HFF-Myc (cell line): ENCODE measurements at regions not wholly inside any gene's neighbourhood (a gene's known extent, or its start where the extent isn't known, plus 50 kb on each side); places are given as distances from the start of the nearest gene placed in this dataset.

Source experiments
- DNase-seq: peaks from one replicate; pipeline ENCODE4 v3.0.0-alpha.2; 2011; ENCODE audit warnings: low read depth; ENCODE audit errors: extremely low read depth
- H3K4me3 ChIP-seq: replicated peaks from 2 replicates; pipeline ENCODE4 v1.5.1; 2011; ENCODE audit warnings: low read depth, mild to moderate bottlenecking, control low read depth, low read length
- CTCF ChIP-seq: IDR thresholded peaks from 2 replicates; pipeline ENCODE4 v1.5.1; 2012; ENCODE audit warnings: mild to moderate bottlenecking, low read depth, low read length, control low read depth; ENCODE audit errors: missing control alignments

GRCh38 chr5:77145666-77146065, 58.6 kb upstream of the ZBED3 start:
- H3K4me3 ChIP-seq = no peak overlapping the region
- no peak for TF ChIP-seq CTCF
- DNase-seq = peak; percentile 33

GRCh38 chr5:77144837-77145139, 57.7 kb upstream of the ZBED3 start:
- DNase-seq = no peak
- no peak for TF ChIP-seq CTCF
- H3K4me3 ChIP-seq = no peak overlapping the region

- TF ChIP-seq CTCF = peak; percentile 89
- peak; percentile 43 for DNase-seq
Measured at GRCh38 chr5:77143998-77144836, 57.1 kb upstream of the ZBED3 start.

DNA sequence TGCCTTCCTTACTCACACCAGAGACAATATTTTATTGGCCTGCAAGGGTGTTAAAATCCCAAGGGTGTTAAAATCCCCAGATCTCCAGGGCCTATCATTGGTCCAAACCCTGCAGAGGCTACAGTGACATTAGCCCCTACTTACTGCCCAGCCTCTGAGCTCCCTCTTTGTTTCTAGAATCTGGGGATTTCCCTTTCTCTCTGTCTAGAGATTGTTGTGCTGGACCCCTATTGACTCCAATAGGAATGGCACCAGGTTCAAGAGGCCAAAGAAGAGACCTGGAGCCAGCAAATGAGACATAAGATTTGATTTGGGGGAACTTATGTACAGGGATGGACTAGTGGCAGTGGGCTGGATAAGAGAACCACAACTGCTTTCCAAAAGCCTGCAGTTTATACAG, 53.3 kb upstream of the ZBED3 start:
- DNase-seq = no peak
- no peak for TF ChIP-seq CTCF
- H3K4me3 ChIP-seq = no peak overlapping the region

More at GRCh38 chr5:77143998-77144836, 57.1 kb upstream of the ZBED3 start:
- no peak overlapping the region for H3K4me3 ChIP-seq

DNA sequence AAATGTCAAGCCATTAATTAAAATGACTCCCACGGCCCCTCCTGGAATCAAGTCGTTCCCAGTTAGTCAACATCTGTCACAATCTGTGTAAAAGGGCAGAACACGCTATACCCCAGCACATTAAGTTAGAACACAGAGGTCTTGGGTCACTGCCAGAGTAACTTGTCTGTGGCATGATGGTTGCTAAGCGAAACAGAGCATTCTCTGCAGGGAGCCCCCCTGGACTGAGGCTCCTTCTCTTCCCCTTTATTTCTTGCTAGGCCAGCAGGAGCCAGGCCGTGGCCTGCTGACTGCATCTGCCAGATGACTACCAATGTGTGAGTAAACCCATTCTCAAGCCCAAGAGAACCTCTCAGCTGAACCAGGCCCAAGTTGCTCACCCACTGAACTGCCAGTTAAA, 51.9 kb upstream of the ZBED3 start:
- no peak for TF ChIP-seq CTCF
- no peak for DNase-seq
- no peak overlapping the region for H3K4me3 ChIP-seq
